Caco-2 (cell line): ENCODE measurements at regions not wholly inside any gene's neighbourhood (a gene's known extent, or its start where the extent isn't known, plus 50 kb on each side); places are given as distances from the start of the nearest gene placed in this dataset.

Source experiments
- BruUV-seq: library from RNA; stranded (reverse); fragments of 400-500 nt; replicated peaks from 2 replicates; lab custom pipeline; 2021; lab: Mats Ljungman, UMichigan
- CTCF ChIA-PET: fragments of 300-600 bp; sonication (Branson Sonifier 250); formaldehyde crosslinking; loops from one replicate; lab custom pipeline; 2022; ENCODE audit warnings: antibody characterized with exemption; lab: Charles Lee
- POLR2A ChIA-PET: fragments of 300-600 bp; sonication (Branson Sonifier 250); formaldehyde crosslinking; loops from one replicate; lab custom pipeline; 2022; ENCODE audit warnings: antibody characterized with exemption; lab: Charles Lee
- DNase-seq, 2 experiments: peaks; one replicate each; pipeline versions ENCODE4 v3.0.0 to v3.0.0-alpha.2; 2020 to 2022
- H3K27me3 ChIP-seq: replicated peaks from 2 replicates; pipeline ENCODE4 v1.6.0; 2011; ENCODE audit warnings: low read length; ENCODE audit not compliant: control insufficient read depth, insufficient read depth
- H3K36me3 ChIP-seq: 2 replicates; pipeline ENCODE4 v1.5.1; 2011; ENCODE audit warnings: low read length; ENCODE audit not compliant: control insufficient read depth, insufficient read depth
- H3K4me1 ChIP-seq: fragments of 250-450 bp; sonication (Bioruptor Pico); 2 replicates; pipeline ENCODE4 v1.5.1; 2020; ENCODE audit warnings: mild to moderate bottlenecking
- H3K4me3 ChIP-seq: 2 replicates; pipeline ENCODE4 v1.5.1; 2011; ENCODE audit warnings: low read depth, mild to moderate bottlenecking, control low read depth, low read length
- H3K9me3 ChIP-seq: fragments of 250-450 bp; sonication (Bioruptor Pico); 2 replicates; pipeline ENCODE4 v1.5.1; 2020; ENCODE audit warnings: mild to moderate bottlenecking, moderate library complexity
- H3K27ac Mint-ChIP-seq: one replicate; pipeline ENCODE4 v1.8.0; 2022; ENCODE audit warnings: mixed read lengths; ENCODE audit not compliant: unreplicated experiment
- H3K27me3 Mint-ChIP-seq: one replicate; pipeline ENCODE4 v1.8.0; 2022; ENCODE audit warnings: mixed read lengths; ENCODE audit not compliant: insufficient read depth, unreplicated experiment
- H3K36me3 Mint-ChIP-seq: one replicate; pipeline ENCODE4 v1.8.0; 2022; ENCODE audit warnings: mild to moderate bottlenecking, mixed read lengths; ENCODE audit not compliant: insufficient read depth, unreplicated experiment
- H3K4me1 Mint-ChIP-seq: one replicate; pipeline ENCODE4 v1.8.0; 2022; ENCODE audit warnings: low read depth, mixed read lengths; ENCODE audit not compliant: unreplicated experiment
- H3K4me3 Mint-ChIP-seq: one replicate; pipeline ENCODE4 v1.8.0; 2022; ENCODE audit warnings: mild to moderate bottlenecking, moderate library complexity, mixed read lengths; ENCODE audit not compliant: unreplicated experiment
- H3K9me3 Mint-ChIP-seq: one replicate; pipeline ENCODE4 v1.8.0; 2022; ENCODE audit warnings: mixed read lengths; ENCODE audit not compliant: unreplicated experiment
- intact Hi-C: fragments of 100-400 bp; cut with micrococcal nuclease; formaldehyde crosslinking; loops from one replicate; pipeline ENCODE4 v1.10.0; 2022; ENCODE audit not compliant: unreplicated experiment
- TF ChIP-seq, protein P1 (sequence below), 2 experiments: fragments of 200-600 bp in 1 of 2; IDR thresholded peaks; 1 replicate in 1 of 2; 2 replicates in 1 of 2; pipeline versions ENCODE4 v1.5.1 to v1.8.0; 2011 to 2022; ENCODE audit warnings: antibody characterized with exemption in 1 of 2, control low read depth in 1 of 2, inconsistent platforms in 1 of 2, low read depth in 1 of 2, low read length in 1 of 2, mild to moderate bottlenecking in 1 of 2, moderate library complexity in 1 of 2; ENCODE audit not compliant: insufficient read depth in 1 of 2, severe bottlenecking in 1 of 2, unreplicated experiment in 1 of 2

GRCh38 chr7:41125343-41125742, 577.5 kb downstream of the INHBA start:
- no peak overlapping the region for H3K27ac Mint-ChIP-seq

GRCh38 chr7:41122256-41122987, 580.5 kb downstream of the INHBA start:
- POLR2A ChIA-PET: no interaction called here
- 0 out of 2 replicates have a peak, but pooled peaks cover 3% of the 10 kb centered on the region for H3K9me3 ChIP-seq
- CTCF ChIA-PET: no interaction called here
- no peaks in the 10 kb centered on the region for H3K27me3 ChIP-seq
- H3K4me3 ChIP-seq: no peak overlapping the region
- Mint-ChIP-seq H3K9me3 (no peaks in the 10 kb centered on the region), H3K36me3 (no peaks in the 10 kb centered on the region), H3K27me3 (no peaks in the 10 kb centered on the region), H3K27ac (no peak overlapping the region), H3K4me1 (peaks cover 14% of the 10 kb centered on the region), H3K4me3 (no peak overlapping the region)
- TF ChIP-seq, protein P1, sequence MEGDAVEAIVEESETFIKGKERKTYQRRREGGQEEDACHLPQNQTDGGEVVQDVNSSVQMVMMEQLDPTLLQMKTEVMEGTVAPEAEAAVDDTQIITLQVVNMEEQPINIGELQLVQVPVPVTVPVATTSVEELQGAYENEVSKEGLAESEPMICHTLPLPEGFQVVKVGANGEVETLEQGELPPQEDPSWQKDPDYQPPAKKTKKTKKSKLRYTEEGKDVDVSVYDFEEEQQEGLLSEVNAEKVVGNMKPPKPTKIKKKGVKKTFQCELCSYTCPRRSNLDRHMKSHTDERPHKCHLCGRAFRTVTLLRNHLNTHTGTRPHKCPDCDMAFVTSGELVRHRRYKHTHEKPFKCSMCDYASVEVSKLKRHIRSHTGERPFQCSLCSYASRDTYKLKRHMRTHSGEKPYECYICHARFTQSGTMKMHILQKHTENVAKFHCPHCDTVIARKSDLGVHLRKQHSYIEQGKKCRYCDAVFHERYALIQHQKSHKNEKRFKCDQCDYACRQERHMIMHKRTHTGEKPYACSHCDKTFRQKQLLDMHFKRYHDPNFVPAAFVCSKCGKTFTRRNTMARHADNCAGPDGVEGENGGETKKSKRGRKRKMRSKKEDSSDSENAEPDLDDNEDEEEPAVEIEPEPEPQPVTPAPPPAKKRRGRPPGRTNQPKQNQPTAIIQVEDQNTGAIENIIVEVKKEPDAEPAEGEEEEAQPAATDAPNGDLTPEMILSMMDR (IDR thresholded peaks at IDR 0.05; ENCODE audit: insufficient read depth in 1 of 2, low read depth in 1 of 2, low read length in 1 of 2, severe bottlenecking in 1 of 2, unreplicated experiment in 1 of 2): no peak
- peak; percentile 41 to 46 for DNase-seq
- BruUV-seq: no TSS peak
- peaks cover 9% of the 10 kb centered on the region for H3K4me1 ChIP-seq
- intact Hi-C loops: no loop called here
- no peaks in the 10 kb centered on the region for H3K36me3 ChIP-seq

More at GRCh38 chr7:41125343-41125742, 577.5 kb downstream of the INHBA start:
- intact Hi-C loops: no loop called here
- no peaks in the 10 kb centered on the region for H3K27me3 ChIP-seq
- no peaks in the 10 kb centered on the region for H3K36me3 Mint-ChIP-seq
- no peak overlapping the region for H3K4me3 ChIP-seq
- CTCF ChIA-PET: no interaction called here
- DNase-seq: no peak
- H3K9me3 Mint-ChIP-seq: no peaks in the 10 kb centered on the region
- no peak overlapping the region for H3K4me3 Mint-ChIP-seq
- peaks cover 14% of the 10 kb centered on the region for H3K4me1 Mint-ChIP-seq
- POLR2A ChIA-PET: no interaction called here
- TF ChIP-seq, protein P1 (IDR thresholded peaks at IDR 0.05; ENCODE audit: insufficient read depth in 1 of 2, low read depth in 1 of 2, low read length in 1 of 2, severe bottlenecking in 1 of 2, unreplicated experiment in 1 of 2): no peak
- no peaks in the 10 kb centered on the region for H3K36me3 ChIP-seq
- 0 out of 2 replicates have a peak, but pooled peaks cover 3% of the 10 kb centered on the region for H3K9me3 ChIP-seq
- BruUV-seq: no TSS peak
- no peaks in the 10 kb centered on the region for H3K27me3 Mint-ChIP-seq
- peaks cover 9% of the 10 kb centered on the region for H3K4me1 ChIP-seq

DNA sequence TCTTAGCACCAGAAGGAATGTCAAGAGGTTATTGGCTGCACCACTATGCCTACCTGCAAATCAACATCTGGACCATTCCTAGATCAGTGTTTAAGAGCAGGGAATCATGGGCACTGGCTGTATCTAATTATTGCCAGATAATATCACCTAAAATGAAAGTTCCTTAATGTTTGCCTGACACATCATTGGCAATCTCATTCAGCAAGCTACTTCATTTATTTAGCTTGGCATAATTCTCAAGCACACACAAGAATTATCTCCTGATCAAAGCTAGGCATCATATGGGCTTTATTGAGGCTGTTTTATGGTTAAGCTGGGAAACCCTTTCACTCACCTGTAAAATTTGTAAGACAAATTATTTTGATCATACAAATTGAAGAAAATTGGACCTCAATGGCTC, 581.7 kb downstream of the INHBA start:
- no peaks in the 10 kb centered on the region for H3K27me3 Mint-ChIP-seq
- no peak overlapping the region for H3K27ac Mint-ChIP-seq
- ChIA-PET CTCF (no interaction called here), POLR2A (no interaction called here)
- no peaks in the 10 kb centered on the region for H3K9me3 Mint-ChIP-seq
- H3K4me3 Mint-ChIP-seq: no peak overlapping the region
- no peaks in the 10 kb centered on the region for H3K36me3 ChIP-seq
- BruUV-seq: no TSS peak
- H3K27me3 ChIP-seq: no peaks in the 10 kb centered on the region
- H3K4me1 ChIP-seq: peaks cover 9% of the 10 kb centered on the region
- no peak for DNase-seq
- intact Hi-C loops: no loop called here
- H3K4me3 ChIP-seq: no peak overlapping the region
- TF ChIP-seq, protein P1 (IDR thresholded peaks at IDR 0.05; ENCODE audit: insufficient read depth in 1 of 2, low read depth in 1 of 2, low read length in 1 of 2, severe bottlenecking in 1 of 2, unreplicated experiment in 1 of 2): no peak
- H3K36me3 Mint-ChIP-seq: no peaks in the 10 kb centered on the region
- H3K9me3 ChIP-seq: 0 out of 2 replicates have a peak, but pooled peaks cover 3% of the 10 kb centered on the region
- peaks cover 14% of the 10 kb centered on the region for H3K4me1 Mint-ChIP-seq
